ENCODE measurements at regions not wholly inside any gene's neighbourhood (a gene's known extent, or its start where the extent isn't known, plus 50 kb on each side); places are given as distances from the start of the nearest gene placed in this dataset.
"Not testable (repeated sequence)": the region's sequence is repeated elsewhere in the genome, so short reads cannot be mapped to it uniquely, and the experiment has no call there.

DNA sequence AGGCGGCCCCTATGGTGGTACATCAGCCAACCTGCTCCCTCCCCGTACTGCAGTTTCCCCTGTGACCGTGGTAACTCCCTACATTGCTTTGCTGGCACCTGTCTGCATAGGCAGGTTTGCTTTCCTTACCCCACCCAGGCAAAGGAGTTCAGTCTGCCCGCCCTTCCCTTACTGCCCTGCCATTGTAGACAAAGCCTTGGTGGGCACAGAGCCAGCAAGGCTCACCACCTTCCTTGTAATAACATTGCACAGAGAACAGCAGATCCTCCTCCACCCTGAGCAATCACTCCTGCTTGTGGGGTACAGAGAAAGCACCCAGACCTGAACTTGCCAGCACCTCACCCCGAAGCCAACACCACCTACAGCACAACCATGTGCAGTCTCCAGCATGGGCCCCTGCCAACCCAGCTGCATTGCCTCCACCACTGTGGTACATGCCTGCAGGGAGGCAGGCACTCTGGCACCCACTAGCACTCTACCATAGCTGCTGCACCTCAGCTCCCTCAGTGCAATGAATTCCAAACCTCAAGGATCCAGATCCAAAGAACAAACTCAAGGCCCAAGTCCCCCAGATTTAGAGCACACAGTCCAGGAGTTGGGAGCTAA, 192.7 kb upstream of the KCNMB2 start:
- DNase-seq, result no peak

DNA sequence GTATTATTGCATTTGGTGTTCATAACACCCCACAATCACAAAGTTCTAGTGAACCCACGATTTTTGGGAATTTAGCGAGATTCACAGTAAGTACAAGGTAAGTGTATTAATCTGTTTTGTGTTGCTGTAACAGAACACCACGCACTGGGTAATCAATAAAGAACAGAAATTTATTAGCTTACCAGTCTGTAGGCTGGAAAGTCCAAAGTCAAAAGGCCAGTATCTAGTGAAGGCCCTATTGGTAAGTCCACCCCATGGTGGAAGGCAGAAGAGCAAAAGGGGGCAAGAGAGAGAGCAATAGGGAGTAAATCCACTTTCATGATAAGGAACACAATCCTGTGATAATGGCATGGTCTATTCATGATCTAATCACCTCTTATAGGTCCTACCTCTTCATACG, 190.3 kb upstream of the KCNMB2 start:
- no peak for DNase-seq

DNA sequence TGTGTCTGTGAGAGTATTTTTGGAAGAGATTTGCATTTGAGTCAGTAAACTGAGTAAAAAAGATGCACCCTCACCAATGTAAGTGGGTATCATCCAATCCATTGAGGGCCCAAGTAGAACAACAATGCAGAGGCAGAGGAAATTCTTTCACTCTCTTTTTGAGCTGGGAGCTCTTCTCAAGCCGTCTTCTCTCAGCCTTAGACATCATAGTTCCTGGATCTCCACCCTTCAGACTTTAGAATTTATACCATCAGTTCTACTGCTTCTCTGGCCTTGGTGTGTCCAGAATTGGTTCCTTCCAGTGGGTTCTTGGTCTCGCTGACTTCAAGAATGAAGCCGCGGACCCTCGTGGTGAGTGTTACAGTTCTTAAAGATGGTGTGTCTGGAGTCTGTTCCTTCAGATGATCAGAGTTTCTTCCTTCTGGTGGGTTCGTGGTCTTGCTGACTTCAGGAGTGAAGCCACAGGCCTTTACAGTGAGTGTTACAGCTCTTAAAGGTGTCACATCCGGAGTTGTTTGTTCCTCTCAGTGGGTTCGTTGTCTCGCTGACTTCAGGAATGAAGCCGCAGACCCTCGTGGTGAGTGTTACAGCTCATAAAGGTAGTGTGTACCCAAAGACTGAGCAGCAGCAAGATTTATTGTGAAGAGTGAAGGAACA, 187.5 kb upstream of the KCNMB2 start:
- DNase-seq, result not testable (repeated sequence)

DNA sequence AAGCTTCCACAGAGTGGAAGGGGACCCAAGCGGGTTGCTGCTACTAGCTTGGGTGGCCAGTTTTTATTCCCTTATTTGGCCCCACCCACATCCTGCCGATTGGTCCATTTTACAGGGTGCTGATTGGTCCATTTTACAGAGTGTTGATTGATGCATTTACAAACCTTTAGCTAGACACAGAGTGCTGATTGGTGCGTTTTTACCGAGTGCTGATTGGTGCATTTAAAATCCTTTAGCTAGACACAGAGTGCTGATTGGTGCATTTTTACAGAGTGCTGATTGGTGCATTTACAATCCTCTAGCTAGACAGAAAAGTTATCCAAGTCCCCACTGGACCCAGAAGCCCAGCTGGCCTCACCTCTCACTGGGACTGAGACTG, 187.0 kb upstream of the KCNMB2 start:
- not testable (repeated sequence) for DNase-seq

DNA sequence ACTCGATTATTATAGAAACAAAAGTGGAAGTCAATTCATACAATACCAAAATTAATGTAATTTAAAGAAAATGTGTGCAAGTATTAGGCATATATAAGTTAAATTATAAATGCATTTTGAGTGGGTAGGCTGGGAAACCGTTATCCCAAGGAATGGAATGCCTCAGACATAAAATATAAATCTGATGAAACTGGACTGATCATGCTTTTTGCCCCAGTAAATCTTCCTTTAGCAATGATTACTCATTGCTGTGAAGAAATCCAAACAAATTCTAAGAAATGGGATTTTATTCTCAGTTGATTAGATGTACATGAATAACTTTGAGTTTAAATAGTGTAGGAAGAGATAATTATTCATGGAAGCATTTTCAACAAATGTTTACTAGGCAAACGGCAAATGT, 185.5 kb upstream of the KCNMB2 start:
- DNase-seq, result no peak

DNA sequence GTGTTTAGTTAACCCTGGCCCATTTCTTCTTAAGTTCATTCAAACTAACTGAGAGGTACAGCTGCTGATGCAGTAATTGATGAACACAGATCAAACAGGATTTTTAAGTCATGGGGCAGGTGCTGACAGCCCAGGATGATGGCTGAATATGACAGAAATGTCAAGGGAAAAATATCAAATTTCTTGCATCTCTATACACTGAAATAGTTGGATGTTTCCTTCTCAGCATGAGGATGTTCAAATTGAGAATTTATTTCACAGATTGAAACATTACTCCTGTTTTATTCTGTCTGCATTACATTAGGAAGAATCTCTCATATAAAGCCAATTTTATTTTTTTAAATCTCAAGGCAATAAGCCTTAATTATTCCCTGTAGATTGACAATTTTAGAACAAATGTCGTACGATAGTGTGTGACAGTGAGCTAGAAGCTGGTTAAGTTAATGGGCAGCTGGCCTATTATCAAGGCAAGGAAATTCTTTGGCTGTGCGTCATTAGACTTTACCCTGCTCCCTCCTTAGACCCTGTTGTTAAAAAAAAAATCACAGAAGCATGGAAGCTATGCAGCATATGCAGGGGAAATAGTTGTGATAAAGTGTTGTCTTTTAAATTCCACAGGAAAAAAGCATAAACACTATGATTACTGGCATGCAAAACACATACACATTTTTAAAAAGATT, 183.8 kb upstream of the KCNMB2 start:
- DNase-seq, result peak; percentile 26

DNA sequence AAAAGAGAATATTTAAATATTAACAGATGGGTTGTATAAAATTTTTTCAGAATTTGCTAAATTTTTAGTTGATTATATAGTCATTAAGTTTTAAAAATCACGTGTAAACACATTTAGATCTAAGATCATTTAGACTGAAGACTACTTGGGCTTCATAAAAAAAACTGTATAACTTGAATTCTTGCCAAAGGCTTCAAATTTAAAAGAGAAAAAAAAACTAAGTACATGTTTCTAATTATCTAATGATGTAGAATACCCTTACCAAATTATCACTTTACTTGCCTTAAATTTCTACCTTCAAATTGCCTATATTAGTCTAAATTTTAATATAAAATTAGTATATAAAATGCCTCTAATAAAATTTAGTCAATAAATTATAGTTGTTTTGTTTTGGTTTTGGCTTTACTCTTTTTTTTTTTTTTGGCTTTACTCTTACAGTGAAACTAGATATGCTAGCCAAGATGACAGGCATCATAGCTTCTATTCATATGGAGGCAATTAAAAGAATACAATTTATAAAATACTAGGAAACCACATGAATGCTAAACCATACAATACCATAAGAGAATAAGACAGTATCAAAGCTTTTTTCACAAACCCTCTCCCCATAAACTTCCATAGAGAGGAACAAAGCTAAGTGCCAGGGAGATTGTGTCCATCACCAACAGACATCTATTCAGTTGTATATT, 183.1 kb upstream of the KCNMB2 start:
- peak; percentile 27 for DNase-seq

DNA sequence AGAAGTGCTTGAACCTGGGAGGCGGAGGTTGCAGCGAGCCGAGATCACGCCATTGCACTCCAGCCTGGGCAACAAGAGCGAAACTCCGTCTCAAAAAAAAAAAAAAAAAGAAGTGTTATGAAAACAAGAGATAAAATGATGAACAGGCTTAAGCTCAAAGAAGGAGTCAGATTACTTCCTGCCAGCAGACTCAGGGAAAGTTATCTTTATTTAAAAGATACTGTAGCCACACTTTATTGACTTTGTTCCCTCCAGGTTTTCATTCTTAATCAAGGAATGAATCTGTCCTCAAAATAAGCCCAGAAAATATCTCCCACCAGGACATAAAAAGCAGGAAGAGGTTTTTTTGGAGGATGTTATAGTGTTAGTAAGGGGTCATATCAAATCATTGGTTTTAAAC, 176.5 kb upstream of the KCNMB2 start:
- no peak for DNase-seq

DNA sequence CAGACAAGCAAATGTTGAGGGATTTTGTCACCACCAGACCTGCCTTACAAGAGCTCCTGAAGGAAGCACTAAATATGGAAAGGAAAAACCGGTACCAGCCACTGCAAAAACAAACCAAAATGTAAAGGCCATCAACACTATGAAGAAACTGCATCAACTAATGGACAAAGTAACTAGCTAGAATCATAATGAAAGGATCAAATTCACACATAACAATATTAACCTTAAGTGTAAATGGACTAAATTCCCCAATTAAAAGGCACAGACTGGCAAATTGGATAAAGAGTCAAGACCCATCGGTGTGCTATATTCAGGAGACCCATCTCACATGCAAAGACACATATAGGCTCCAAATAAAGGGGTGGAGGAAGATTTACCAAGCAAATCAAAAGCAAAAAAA, 173.2 kb upstream of the KCNMB2 start:
- not testable (repeated sequence) for DNase-seq

DNA sequence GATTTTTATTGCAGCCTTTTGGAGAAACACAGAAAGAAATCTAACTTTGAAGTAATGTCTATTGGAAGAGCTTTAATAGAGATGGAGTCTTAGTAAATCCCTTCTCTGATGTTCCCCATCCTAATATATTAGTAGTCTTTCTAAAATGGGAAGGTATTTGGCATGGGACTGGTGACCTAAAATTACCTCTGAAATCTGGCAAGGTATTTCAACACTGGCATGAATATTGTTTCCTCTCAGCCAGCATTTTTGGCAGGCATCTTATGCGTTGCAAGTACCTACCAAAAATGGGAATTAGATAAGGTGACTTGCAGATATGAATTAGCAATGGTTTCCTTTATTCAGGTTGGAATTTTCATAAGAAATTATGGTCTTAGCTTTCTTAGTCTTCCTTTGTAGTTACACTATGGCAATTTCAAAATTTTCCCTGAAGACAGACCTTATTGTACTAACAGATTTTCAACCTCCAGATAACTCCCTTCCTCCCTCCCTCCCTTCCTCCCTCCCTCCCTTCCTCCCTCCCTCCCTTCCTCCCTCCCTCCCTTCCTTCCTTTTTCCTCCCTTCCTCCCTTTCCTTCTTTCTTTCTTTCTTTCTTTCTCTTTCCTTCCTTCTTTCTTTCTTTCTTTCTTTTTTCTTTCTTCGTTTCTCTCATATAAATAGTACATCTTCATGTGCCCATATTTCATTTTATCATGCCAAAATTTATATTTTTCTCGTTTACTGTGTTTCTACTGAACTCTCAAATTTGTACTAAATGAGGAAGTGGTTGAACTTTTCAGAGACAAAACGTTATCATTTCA, 168.2 kb upstream of the KCNMB2 start:
- DNase-seq, result no peak

DNA sequence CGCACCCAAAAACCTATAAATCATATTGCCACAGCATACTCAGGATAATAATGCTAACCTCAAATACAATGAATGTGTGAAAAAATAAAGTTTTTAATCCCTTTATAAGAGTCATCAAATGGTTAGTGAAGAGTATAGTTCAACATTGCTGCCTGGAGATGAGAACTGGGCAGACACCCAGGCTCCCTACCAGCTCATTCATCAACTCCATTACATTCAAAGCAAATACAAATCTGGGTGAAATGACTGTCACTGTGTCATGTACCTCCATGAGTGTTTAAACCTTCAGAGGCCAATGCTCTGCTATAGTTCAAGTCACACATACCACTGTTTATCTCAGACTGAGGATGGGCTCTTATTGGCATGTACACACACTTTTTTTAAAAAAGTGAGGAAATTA, 167.2 kb upstream of the KCNMB2 start:
- no peak for DNase-seq

DNA sequence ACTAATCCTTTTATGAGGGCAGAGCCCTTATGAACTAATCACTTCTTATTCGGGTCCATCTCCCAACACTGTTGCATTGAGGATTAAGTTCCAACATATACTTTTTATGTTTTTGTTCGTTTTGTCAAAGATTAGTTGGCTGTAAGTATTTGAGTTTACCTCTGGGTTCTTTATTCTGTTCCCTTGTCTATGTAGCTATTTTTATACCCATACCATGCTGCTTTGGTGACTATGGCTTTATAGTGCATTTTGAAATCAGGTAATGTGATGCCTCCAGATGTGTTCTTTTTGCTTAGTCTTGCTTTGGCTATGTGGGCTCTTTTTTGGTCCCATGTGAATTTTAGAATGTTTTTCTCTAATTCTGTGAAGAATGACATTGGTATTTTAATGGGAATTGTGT, 166.4 kb upstream of the KCNMB2 start:
- DNase-seq, result no peak

DNA sequence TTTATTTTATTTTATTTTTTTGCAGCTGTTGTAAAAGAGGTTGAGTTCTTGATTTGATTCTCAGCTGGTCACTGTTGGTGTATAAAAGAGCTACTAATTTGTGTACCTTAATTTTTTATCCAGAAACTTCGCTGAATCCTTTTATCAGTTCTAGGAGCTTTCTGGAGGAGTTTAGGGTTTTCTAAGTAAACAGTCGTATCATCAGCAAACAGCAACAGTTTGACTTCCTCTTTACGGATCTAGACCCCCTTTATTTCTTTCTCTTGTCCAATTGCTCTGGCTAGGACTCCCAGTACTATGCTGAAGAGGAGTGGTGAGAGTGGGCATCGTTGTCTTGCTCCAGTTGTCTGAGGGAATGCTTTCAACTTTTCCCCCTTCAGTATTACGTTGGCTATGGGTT, 165.8 kb upstream of the KCNMB2 start:
- DNase-seq, result no peak

DNA sequence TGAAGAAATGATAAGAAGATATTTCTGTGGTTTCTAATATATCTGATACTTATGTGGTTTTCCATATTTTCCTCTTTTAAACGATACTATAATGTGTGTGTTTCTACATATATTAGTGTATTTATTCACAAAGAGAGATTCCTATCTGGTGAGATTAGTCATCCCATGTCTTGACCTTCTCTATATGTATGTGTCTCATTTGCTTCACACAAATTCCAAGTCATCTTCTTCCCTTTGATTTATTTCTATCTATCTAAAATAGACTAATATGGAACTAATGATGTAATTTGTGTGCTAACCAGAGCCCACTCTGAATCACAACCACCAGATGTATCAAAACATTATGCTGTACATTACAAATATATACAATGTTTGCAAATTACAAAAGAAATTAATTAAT, 154.7 kb upstream of the KCNMB2 start:
- no peak for DNase-seq

DNA sequence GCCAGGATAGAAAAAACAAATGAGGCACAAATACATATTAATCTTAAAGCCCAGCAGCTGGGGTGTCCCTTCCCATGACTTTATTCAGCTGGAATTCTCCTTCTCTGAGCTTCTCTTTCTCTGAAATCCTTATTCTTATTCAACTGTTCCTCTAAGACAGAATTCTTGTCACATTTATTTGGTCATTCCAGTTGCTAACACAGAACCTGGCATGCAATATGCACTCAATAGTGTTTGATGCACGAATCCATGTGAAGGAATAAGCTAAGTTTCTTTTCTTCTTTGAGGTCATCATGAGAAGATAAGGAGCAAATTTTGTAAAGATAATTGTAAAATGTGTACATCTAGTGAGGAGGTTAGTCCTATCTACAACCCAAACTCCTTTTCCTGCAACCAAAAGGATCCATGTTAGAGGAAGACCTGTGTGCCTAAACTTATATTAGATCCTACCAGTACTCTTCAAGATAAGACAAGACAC, 154.2 kb upstream of the KCNMB2 start:
- no peak for DNase-seq

DNA sequence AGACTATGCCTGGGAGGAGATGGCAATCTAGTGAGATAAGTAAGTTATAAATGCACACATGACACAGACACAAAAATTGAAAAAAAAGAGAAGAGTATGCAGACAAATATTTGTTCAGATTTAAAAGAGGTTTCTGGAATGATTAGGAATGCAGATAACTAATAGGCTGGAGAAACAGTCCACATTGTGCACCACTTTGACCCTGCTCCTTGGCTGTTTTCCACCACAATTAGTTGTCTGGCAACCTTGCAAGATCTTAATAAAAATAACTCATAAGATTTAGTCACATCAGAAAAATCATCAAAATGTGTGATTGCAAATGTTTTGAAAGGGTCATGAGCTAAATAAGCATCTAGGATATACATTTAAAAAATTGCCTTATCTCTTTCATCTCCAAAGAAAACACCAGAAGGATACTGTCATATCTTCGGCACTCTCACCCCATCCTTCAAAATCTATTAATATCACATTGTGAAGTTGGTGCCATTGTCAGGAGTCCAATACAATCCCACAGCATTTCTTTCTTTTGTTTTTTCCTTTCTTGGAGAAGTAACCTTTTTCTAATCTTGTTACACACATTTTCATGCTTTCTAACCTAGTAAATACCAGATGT, 153.7 kb upstream of the KCNMB2 start:
- no peak for DNase-seq

DNA sequence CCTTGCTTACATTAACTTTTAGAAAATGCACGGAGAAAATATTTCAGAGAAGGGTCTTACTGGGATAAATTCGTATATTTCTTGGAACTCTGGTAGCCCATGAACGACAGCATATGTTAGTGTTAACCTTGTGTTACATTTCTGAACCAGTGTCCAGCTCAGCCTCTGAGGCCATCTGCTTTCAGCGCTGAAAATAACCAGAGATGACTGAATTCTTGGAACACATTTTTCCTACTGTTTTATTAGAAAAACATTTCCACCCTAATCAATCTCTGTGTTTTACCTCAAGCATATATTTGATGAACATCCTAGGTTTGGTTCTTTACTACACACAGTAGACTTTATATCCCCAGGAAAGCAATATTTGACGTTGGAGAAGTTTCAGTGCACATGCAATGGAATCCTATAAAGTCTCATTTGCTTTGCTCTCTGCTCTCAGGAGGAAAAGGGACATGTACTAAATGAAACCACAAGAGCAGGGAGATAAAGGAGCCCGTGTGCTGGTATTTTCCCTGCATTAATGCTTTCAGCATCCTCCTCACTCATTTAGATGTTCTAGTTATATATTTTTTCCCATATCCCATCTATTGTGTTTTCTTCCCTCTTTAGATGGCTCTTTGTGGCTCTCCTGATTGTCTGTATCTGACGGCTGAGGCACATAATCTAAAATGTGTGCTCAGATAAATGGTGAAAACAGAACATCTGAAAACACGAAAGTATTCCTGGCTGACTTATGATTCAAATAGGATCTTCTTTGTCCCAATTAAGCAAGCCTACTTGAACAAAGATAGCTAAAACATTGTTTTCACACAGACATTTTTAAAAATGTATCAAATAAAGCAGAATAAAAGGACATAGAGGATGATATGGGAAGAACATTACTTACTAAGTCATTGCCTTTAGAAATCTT, 151.7 kb upstream of the KCNMB2 start:
- DNase-seq, result no peak

DNA sequence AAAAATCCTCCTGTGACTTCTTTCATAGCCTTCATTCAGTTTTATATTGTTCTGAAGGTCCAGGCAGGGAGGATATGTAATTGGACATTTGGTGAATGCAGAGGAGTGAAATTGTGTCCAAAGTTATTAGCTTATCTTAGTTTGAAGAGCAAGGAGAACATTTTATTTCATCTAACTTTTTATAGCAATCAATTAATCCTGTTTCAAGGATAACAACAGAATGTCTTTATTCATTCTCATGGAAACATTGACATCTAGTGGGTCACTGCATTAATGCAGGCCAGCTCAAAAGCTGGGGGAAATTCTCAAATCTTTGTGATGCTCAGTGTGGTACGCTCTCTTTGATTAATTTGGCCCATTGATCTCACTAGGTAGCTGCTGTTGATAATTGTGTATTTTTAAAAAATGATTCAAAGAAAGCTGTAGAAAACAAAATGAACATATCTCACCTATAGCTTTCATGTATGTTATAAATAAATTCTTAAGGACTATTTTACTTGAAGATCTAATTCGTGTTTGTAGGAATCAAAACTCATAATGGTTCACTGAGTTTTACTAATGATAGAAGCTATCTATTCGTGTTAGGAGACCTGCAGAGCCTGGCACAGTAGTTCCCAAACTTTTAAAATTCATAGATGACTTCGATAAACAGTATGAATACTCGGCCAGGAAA, 150.8 kb upstream of the KCNMB2 start:
- peak; percentile 80 for DNase-seq

DNA sequence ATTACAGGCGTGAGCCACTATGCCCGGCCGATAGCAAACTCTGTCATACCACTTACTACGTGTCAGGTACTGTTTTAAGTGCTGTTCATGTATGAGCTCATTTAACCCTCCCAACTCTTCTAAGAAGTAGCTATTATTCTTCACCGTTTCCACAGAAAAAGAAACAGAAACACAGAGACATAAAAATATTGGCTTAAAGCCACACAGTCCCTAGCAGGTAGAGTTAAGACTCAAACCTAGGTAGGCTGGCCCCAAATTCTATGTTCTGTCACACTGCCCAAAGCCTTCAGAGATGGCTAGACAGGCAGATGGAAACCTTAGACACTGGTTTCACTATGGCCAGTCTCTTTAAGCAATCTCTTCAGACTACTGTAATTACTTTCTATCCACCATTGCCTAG, 149.8 kb upstream of the KCNMB2 start:
- DNase-seq, result no peak

DNA sequence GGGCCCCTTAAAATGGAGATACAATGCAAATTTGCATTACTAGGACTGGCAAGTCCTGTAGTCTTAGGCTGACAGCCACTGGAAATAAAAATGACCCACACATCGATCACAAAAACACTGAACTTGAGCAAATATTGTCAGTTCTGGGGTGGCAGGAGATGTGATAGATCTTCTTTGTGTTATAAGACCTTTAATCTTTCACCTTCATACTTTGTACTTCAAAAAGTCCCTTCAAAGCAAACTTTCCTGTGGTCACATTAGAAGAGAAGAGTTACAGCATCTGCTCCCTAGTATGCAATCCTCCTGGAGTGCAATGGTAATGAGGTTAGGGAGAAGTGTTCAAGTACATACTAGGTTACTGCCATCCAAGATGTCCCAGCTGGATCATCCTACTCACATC, 149.4 kb upstream of the KCNMB2 start:
- no peak for DNase-seq

DNA sequence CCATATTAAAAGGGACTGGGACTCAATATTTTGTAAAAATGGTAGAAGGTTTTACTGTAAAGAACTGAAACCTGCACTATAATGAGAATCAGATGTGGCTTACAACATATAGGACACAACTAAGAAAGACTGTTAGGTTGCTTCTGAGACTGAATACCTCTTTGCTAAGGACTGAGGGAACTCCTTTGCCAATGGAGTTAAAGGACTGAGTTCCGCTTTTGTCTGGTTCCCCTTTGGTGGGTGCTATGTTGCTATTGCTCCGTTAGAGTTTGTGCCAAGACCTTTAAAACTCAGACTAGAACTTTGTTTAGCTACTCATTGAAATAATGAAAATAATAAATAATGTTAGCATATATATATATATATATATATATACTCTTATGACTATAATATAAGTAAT, 147.8 kb upstream of the KCNMB2 start:
- DNase-seq, result no peak
